Hepatocyte (in vitro differentiated cells): ENCODE measurements at regions not wholly inside any gene's neighbourhood (a gene's known extent, or its start where the extent isn't known, plus 50 kb on each side); places are given as distances from the start of the nearest gene placed in this dataset.

Source experiments
- EZH2 ChIP-seq: fragments of 200-600 bp; sonication (generic); IDR thresholded peaks from 2 replicates; pipeline ENCODE4 v1.6.1; 2016; ENCODE audit warnings: antibody characterized with exemption, mild to moderate bottlenecking, borderline replicate concordance
- EZH2phosphoT487 ChIP-seq: fragments of 200-600 bp; sonication (generic); IDR thresholded peaks from one replicate; pipeline ENCODE4 v1.6.1; 2018; ENCODE audit warnings: antibody characterized with exemption, mild to moderate bottlenecking, low read depth, moderate library complexity; ENCODE audit not compliant: unreplicated experiment, severe bottlenecking
- TF ChIP-seq, protein P1 (sequence below): fragments of 200-600 bp; sonication (generic); IDR thresholded peaks from 2 replicates; pipeline ENCODE4 v1.5.1; 2016; ENCODE audit warnings: antibody characterized with exemption, mild to moderate bottlenecking; ENCODE audit not compliant: poor library complexity

DNA sequence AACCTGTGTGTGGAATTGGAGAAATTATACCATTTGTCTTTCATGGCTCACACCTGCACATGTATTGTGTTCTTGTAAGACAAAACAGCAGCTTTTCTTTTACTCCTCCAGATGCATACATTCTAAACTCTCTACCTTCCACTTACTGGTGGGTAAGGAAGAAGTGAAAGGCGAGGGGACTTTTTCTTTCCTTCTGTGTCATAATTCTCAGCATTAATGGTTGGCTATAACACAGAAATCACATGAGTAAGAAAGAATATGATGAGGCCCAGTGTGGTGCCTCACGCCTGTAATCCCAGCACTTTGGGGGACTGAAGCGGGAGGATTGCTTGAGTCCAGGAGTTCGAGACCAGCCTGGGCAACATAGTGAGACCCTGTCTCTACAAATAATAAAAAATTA lies 57.8 kb upstream of the SHANK2 start:
- TF ChIP-seq, protein P1, sequence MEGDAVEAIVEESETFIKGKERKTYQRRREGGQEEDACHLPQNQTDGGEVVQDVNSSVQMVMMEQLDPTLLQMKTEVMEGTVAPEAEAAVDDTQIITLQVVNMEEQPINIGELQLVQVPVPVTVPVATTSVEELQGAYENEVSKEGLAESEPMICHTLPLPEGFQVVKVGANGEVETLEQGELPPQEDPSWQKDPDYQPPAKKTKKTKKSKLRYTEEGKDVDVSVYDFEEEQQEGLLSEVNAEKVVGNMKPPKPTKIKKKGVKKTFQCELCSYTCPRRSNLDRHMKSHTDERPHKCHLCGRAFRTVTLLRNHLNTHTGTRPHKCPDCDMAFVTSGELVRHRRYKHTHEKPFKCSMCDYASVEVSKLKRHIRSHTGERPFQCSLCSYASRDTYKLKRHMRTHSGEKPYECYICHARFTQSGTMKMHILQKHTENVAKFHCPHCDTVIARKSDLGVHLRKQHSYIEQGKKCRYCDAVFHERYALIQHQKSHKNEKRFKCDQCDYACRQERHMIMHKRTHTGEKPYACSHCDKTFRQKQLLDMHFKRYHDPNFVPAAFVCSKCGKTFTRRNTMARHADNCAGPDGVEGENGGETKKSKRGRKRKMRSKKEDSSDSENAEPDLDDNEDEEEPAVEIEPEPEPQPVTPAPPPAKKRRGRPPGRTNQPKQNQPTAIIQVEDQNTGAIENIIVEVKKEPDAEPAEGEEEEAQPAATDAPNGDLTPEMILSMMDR = no peak
- TF ChIP-seq EZH2 (no peak), EZH2phosphoT487 (no peak)
